ENCODE measurements at regions not wholly inside any gene's neighbourhood (a gene's known extent, or its start where the extent isn't known, plus 50 kb on each side); places are given as distances from the start of the nearest gene placed in this dataset.
A peak's percentile ranks its signal among the peaks of the same experiment; 100 is the strongest.

DNA sequence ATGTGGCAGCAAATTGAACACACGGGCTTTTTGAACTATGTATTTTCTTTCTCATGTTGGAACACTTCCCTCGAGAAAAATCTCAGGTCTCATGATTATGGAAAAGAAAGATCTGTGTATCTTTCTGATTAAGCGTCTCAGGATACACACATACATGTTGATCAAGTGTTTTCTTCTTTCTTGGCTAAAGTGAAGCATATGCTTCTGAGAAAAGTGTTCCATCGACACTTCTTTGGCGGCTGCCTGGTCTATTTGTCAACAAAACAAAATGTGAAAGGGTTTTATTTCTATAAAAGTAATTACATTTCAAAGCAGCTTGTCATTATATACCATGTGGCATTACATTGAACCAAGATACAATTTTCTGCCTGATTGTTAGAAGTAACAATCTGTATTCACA is 157.5 kb downstream of the DLEU7 start:
- no peak for DNase-seq (ENCODE audit: low spot score)

DNA sequence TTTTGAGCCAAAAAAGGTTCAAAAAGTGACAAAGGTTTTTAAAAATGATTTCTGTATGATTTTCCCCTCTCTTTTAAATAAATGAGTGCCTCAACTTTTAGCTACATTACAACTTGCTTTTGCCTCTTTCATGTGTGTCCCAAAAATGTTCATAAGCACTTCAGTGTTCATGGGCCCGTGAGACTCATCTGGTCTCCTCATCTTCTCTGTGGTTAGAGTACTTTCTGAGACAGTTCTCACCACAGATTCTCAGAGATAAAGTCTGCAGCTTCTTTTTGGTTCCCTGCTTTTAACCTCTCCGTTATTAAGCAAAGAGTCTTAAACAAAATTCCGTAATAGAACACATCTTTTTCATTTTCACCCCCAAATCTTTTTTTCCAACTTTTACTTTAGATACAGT is 156.9 kb downstream of the DLEU7 start:
- DNase-seq (ENCODE audit: low spot score) = peak; percentile 5

DNA sequence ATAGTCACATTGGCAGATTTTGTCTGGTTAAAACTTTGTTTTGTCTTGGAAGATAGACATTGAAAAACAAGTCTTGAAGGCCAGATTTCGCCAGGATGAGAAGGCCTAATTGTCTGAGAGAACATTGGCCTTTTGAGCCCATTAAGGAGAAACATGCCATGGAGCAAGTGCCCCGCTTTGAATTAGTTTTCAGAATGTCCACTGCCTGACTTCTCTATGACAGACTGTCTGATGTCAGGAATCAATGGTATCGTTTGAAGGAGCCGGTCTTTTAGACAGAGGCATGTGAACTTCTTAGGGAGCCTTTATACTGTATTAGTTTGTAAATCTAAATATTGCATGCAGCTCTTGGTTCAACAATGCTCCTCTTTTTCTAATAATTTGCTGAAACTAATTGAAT is 155.9 kb downstream of the DLEU7 start:
- no peak for DNase-seq (ENCODE audit: low spot score)

DNA sequence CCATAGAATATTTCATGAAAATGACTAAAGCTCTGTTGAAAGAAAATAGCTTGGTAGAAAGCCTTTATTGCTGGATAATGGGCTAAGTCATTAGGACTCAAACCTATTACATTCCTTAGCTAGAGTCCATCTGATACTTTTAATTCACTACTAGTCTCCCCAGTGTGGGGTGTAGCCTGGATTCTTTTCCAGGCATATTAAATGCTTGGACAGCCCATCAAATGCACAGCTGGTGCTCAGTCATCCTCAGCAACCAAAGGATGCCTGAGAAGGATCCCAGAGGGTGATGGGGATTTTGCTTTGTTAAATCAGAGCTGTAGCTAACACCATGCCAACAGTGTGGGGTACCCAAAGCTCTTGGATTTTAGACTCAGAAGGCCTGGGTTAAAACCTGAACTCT is 153.5 kb downstream of the DLEU7 start:
- DNase-seq (ENCODE audit: low spot score) = no peak

DNA sequence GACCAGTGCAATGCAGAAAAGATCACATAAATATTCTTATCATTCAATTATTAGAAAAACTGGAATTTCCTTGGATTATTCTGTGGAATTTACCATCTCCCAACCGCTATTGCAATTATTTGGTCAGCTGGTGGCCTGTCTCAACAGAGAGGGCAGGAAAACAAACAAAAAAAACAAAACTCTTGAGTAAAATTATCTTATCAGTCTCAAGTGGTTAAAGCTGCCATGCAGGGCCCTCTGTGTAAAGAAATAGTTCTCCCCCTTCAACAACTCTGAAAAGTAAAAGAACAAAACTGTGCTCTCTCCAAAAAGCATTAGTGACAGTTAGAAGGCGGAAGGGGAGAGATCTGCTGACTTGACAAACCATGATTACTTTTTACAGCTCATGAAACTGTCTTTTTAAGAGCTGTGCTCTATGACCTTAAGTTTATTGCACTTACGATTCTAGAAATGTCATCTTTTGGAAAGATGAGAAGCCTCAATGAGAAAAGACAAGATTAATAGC is 152.3 kb downstream of the DLEU7 start:
- DNase-seq (ENCODE audit: low spot score) = no peak

DNA sequence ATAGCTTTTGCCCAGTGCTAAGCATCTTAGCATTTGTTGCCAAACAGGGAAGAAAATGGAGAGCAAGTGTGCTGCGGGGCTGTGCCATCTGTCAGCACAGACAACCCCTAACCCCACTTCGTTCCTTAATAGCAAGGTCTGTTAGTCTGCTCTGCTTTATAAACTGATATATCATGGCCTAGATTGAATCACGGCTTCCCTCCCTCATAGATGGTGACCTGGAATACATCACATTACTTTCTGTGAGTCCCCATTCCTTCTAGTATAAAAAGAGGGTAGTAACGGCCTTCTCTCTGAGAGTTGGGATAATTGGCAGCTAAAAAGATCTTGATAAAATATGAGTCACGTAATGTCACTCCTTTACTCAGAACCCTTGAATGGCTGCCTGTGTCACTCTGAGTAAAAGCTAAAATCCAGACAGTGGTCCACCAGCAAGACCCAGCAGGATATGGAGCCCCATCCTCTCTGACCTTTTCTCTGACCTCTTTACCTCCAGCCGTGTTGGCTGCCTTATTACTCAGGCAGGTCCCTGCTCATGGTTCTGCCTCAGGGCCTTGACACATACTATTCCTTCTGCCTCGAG is 151.7 kb downstream of the DLEU7 start:
- no peak for DNase-seq (ENCODE audit: low spot score)

DNA sequence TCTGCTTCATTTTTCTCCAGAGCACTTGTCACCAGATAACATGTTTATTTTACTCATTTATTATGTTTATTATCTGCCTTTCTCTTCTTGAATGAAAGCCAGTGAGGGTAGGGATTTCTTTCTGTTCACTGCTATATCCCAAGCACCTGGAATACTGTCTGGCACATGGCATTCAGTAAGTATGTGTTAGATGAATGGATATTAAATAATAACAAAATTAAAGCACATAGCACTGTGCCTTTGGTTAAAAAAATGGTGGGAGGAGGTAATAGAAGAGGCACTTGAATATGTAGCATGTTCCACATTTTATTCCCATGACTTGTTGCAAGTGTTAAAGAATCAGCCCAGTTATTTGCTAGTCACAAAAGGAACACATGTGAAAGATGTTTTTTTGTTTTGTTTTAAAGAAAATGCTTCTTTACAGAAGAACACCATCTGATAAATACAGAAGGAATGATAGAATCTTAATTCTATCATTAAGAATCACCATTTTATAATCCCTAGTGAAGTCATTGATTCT is 151.0 kb downstream of the DLEU7 start:
- DNase-seq (ENCODE audit: low spot score) = no peak

DNA sequence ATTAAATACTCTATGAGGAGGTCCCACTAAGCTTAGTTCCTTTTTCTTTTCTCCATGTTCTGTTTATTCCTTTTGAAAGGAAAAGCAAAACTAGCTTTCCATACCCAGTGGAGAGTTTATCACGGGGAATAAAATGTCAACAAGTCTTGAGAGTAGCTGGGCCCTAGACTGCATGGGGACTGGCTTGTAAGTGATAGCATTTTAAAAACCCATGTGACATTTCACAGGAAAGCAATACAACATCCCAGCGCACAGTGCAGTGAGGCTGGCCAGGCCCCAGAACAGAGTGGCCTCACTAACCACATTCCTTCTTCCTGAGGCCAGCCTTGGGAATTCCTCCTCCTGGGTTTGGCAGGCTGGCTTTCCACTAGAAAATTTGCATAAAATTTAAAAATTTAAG is 149.8 kb downstream of the DLEU7 start:
- DNase-seq (ENCODE audit: low spot score) = no peak

DNA sequence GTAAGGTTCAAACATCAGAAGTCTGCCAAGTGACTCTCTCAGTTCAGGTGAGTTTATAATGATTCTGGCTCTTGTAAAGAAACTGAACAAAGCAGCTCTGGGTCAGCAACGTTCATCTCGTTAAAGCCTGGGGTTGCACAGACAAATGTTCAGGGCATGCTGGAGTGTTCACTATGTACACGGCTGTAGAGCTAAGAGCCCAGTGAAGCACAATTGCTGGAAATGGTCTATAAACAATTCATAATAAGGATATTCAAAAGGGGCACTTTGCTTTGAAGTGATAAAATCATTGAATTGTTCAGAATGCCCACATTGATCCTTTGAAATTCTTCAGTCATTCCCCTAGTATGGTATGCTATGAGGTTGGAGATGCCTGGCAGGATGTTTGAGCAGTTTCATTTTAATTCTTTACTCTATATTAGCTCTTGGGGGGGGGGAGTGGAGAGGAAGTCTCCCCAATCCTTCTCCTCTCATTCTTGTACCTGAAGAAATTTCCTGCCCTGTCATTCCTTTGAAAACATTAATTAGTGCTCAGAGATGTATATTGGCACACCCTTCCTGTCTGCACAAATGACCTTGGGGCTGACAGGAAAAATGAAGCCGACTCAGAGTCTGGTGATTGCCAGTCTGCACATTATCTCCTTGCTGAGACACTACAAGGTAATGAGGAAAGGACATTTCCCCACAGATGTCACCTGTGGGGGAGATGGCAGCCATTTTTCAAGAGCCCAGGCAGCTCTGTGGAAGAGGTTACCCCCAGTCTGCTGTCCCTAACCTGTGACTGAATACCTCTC is 145.5 kb downstream of the DLEU7 start:
- no peak for DNase-seq (ENCODE audit: low spot score)

DNA sequence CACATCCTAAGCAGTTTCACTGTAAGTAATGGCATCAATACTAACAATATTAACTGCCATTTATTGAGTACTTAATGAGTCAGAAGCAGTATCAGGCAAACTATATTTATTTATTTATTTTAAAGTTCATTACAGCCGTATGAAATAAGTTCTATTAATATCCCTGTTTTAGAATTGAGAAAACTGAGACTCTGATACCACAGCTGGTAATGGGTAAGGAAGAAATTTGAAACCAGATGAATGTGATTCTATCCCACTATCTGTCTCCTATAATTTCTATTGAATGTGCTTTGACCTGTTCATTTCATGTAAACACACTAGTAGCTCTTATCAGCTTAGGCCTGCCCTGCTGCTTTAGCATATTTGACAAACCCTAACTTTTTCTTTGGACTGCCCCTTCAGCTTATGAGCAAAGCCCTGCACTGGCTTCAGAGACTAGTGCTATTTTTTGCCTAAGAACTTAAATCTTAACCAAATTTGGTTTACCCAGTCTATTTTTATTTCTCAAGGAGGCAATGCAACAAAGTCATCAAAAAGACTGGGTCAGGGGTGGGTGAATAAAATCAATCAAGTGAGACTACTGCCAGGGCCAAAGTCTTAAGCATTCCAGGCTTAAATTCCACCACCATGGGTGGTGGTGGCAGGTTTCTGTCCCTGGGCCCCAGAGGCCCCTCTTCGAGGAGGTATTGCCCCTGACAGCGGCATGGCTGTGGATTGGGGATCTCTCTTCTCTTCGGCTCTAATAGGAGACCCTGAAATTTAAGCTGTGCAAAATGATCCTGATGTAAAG is 143.4 kb downstream of the DLEU7 start:
- DNase-seq (ENCODE audit: low spot score) = no peak

DNA sequence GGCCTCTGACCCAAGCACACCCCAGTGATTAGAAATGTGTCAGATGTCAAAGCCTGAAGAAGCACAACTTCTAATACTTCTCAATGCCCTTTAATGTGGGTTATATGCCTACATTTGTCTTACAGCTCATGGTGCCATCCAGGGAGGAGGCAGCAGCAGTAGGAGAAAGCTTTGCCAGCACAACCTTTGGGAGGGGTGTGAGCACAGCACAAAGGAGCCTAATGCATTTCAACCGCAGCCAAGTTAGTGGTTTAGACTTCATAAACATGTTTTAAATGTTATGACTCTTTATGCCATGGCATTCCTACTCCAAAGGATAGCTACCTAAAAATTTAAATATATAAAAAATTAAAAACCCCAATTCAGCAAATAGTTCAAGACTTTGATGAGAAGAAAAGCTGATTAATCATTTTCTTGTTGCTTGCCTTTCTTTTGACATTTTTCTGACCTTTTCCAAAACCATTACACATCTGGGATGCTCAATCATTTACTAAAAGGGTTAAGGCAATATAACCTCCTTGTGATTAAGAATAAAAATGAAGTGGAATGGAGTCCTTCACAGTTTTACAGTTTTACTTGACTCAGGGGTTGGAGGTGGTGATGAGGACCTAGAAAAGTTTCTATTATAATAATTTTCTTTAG is 142.7 kb downstream of the DLEU7 start:
- no peak for DNase-seq (ENCODE audit: low spot score)

DNA sequence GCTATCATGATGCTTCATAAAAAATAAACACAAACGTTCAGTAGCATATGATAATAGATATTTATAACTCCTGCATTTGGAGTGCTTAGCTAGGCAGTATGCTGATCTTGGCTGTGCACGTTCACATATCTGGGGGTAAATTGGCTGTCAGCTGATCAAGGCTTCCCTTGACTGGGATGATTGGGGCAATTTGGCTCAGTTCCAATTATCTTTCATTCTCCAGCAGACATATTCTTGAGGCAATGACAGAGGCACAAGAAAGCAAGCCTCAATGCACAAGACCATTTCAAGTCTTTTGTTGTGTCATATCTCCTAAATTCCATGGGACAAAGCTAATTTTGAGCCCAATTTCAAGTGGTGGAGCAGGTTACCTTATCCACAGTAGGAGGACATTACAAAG is 142.0 kb downstream of the DLEU7 start:
- no peak for DNase-seq (ENCODE audit: low spot score)

DNA sequence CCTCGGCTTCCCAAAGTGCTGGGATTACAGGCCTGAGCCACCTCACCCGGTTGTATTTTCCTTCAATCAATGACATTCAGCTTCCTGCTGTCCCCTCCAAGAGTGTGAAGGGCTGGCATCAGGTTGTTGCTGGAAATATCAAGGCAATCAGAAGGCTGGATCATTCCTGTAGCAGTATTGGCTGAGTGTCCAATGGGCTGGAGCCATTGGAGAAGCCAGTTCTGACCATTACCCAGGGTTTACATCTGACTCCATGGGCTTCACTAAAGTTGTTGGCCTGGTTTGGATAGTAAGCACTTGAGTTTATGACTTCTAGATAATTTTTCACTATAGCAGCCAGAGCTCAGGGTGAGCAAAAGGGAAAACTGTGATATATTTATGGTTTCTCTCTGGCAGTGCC is 137.0 kb downstream of the DLEU7 start:
- no peak for DNase-seq (ENCODE audit: low spot score)

DNA sequence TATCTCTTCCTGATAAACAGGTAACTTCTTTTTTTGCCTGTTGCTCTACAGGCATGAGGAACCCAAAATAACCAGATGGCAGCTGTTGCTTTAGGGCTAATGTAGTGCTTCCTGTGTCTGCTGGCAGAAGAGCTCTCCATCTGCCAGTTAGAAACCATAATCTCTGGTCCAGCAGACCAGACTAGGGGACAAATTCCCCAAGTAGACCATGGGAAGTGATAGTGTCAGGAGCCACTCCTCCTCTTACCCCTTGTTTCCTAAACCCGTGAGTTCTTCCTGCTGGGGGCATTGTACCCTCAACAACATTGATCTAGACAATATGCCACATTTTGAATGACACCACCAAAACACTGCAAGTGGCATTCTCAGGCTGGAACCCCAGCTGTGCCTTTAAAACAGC is 135.9 kb downstream of the DLEU7 start:
- DNase-seq (ENCODE audit: low spot score) = no peak

DNA sequence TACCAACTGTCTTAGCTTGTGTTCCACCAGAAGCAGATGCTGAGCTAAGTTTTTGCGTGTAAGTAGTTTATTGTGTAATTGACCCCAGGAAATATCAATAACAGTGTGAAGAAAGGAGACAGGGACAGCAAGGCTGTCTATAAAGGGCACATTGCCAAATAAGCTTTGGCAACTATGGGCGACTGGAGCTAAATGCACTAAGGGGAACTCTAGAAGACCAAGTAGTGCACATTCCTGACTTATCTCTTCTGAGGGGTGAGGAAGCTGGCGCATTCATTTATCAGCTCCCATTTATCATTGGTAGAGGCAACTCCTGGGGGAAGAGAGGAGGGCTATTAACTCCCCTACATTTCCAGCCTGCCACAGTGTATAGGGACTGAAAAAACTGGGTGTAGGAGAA is 135.0 kb downstream of the DLEU7 start:
- no peak for DNase-seq (ENCODE audit: low spot score)

DNA sequence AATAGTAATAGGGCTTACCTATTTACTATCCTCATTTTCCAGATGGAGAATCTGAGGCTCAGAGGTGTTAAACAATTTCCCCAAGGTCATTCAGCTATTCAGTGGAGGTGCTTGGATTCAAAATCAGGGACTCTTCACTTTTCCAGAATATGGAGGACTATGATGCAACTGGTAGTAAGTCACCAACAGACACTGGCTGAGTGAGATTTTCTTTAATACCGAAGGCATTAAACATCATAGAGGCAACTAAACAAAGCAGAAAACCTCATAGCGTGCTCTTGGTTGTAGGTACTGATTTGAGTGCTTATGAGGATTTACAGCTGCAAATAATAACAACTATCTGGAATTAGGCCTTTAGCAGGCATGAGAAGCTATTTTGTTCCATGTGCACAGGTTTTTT is 134.4 kb downstream of the DLEU7 start:
- no peak for DNase-seq (ENCODE audit: low spot score)

DNA sequence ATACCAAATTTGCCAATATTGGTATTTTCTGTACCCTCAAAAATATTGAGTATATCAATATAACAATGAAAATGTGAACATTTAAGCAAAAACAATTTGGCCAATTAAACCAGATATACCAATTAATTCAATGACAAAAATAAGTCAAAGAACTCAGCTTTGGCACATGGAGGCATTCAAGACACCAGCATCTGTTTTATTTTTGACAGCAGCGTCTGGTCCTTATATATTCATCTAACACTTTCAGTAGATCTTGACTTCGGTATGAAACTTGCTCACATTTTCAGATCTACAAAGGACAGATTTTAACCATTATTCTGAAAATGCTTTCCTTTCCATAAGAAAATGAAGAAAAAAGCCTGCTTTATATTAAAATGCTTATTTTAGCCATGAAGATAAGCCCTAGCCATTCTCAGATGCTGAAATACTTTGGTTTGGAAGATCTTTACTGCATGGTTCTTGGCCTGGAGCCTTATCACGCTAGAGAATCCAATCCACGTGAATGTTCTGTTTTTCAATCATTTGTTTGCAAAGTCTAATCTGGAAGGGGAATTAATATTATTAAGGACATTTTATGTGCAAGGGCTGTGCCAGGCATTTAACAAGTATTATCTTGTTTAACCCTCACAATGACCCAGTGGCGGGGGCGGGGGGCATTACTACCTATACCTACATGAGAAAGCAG is 132.2 kb downstream of the DLEU7 start:
- DNase-seq (ENCODE audit: low spot score) = no peak

DNA sequence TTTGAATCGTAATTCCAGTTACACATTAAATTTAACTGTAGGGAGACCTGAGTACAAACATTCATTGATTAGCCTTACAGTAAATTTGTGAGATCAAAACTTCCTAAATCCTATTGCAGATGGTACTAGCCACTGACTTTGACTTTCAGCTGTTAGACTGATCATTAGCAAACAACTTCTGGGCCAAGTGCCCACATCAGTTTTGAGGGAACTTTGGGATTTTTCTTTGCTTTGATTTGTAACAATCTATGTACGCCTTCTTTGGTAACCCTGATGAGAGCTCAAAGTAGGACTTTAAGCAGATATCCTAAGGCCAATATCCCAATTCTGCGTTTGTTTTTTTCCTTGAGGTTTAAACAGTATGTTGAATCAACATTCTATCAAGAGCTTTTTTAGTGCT is 131.5 kb downstream of the DLEU7 start:
- no peak for DNase-seq (ENCODE audit: low spot score)

DNA sequence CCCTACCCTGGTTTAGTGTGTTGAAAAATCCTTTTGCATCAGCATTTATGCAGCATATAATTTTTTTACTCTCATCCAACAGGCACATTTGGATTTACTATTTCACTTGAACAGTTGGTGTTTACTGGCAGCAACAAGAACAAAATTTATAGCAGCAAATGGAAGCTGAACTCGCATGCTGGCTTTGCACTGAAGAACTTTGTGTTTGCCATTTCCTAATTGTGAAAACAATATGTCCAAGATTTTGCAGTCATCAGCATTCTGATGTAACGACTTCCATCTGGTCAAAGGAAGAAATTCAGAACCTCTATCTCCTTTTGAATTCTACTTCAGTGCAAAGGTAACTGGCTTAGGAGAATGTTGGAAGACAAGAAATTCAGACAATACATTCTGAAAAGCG is 131.0 kb downstream of the DLEU7 start:
- DNase-seq (ENCODE audit: low spot score) = no peak

DNA sequence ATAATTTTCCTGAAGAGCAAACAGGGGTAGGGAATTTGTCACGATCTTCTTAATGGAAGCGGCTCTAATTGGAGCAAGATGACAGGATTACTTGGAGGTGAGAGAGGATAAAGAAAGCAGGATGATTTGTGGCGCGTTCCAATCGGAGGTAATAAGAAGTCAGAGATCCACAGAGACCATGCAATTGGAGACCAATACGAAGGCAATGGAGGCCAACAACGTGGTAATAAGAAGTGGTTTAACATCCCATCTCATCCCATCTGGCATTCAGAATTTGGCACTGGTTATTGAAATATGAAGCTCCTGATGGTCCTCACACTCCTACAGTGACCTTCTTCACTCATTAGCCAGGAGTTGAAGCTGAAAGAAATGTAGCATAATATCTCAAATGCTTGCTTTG is 130.6 kb downstream of the DLEU7 start:
- DNase-seq (ENCODE audit: low spot score) = no peak

DNA sequence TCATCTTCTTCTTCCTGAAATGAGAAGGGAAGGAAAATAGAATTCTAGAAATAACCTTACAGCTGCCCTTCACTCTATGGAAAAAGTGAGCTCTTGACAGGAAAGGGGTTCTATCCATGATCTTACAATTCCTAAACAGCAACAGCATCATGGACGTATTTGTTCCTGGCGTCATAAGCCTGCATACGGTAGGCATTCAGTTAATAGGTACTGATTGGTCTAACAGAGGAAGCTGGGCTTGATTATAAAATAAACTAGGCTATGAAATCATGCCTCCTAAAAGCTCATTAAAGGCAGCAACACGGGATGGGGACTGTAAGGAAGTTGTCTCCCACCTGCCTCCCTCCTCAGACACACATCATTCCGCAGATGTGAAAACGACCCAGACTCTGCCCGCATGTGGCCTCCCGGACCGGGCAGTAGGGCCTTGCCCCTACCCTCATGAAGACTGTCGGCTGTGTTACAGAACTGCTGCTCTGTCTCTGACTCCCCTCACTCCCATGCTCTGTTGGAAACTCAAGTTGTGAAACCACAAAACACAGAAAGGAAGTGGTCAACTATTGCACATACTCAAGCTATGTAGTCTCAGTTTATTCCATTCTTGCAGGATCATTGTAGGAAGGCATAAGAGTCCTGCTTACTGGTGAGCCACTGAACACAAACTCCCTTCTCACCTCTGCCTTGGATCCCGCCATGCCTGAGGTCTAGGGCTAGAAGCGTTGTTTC is 129.8 kb downstream of the DLEU7 start:
- peak; percentile 39 for DNase-seq (ENCODE audit: low spot score)
